CD4-positive, alpha-beta T cell (primary cell): ENCODE measurements at regions not wholly inside any gene's neighbourhood (a gene's known extent, or its start where the extent isn't known, plus 50 kb on each side); places are given as distances from the start of the nearest gene placed in this dataset.

ENCODE experiments used
- ATAC-seq: fragments of 200-7000 bp; cut with Tn5 transposase; one replicate; pipeline ENCODE4 v1.10.0; 2022; ENCODE audit warnings: mild to moderate bottlenecking; ENCODE audit not compliant: poor library complexity
- CTCF ChIA-PET: fragments of 350-600 bp; sonication (Branson Sonifier 250); formaldehyde crosslinking; loops from one replicate; lab custom pipeline; 2021; ENCODE audit warnings: antibody characterized with exemption, inconsistent platforms; lab: Charles Lee
- POLR2A ChIA-PET: fragments of 350-600 bp; sonication (Branson Sonifier 250); formaldehyde crosslinking; loops from one replicate; lab custom pipeline; 2021; ENCODE audit warnings: antibody characterized with exemption, inconsistent platforms; lab: Charles Lee
- DNase-seq, 14 experiments: peaks; one replicate each; pipeline ENCODE4 v3.0.0-alpha.2; 2013 to 2020; ENCODE audit warnings: mixed read lengths in 2 of 14
- H3K27ac ChIP-seq, 2 donors: one replicate each; pipeline versions ENCODE4 v1.5.1 to v1.7.0; 2013; ENCODE audit warnings: low read length in 2 of 2, low read depth in 1 of 2, mild to moderate bottlenecking in 1 of 2
- H3K27me3 ChIP-seq, 2 experiments: 1 replicate in 1 of 2; 2 replicates in 1 of 2; pipeline versions ENCODE4 v1.6.1 to v1.7.0; 2013; ENCODE audit warnings: low read length in 2 of 2, control low read depth in 1 of 2, mild to moderate bottlenecking in 1 of 2, moderate library complexity in 1 of 2; ENCODE audit not compliant: insufficient read depth in 2 of 2, control insufficient read depth in 1 of 2
- H3K36me3 ChIP-seq: one replicate; pipeline ENCODE4 v1.6.1; 2013; ENCODE audit warnings: low read length, control low read depth; ENCODE audit not compliant: insufficient read depth
- H3K4me1 ChIP-seq: one replicate; pipeline ENCODE4 v1.6.1; 2013; ENCODE audit warnings: low read length, control low read depth; ENCODE audit not compliant: insufficient read depth
- H3K4me3 ChIP-seq: one replicate; pipeline ENCODE4 v1.5.1; 2013; ENCODE audit warnings: mild to moderate bottlenecking, low read length, moderate library complexity
- H3K9me3 ChIP-seq, 2 experiments: 1 replicate in 1 of 2; 2 replicates in 1 of 2; pipeline versions ENCODE4 v1.6.1 to v1.7.0; 2013; ENCODE audit warnings: low read length in 2 of 2, mild to moderate bottlenecking in 2 of 2, control low read depth in 1 of 2, moderate library complexity in 1 of 2; ENCODE audit not compliant: control insufficient read depth in 1 of 2, insufficient read depth in 1 of 2
- H3K27ac Mint-ChIP-seq: one replicate; pipeline ENCODE4 v1.8.0; 2020; ENCODE audit warnings: mixed read lengths
- H3K27me3 Mint-ChIP-seq: one replicate; pipeline ENCODE4 v1.8.0; 2021; ENCODE audit warnings: mixed read lengths
- H3K36me3 Mint-ChIP-seq: one replicate; pipeline ENCODE4 v1.8.0; 2021; ENCODE audit warnings: low read depth, mixed read lengths
- H3K4me1 Mint-ChIP-seq: one replicate; pipeline ENCODE4 v1.8.0; 2021; ENCODE audit warnings: low read depth, mixed read lengths
- H3K4me3 Mint-ChIP-seq: one replicate; pipeline ENCODE4 v1.8.0; 2020; ENCODE audit warnings: mild to moderate bottlenecking, mixed read lengths
- H3K9me3 Mint-ChIP-seq: one replicate; pipeline ENCODE4 v1.8.0; 2020; ENCODE audit warnings: mixed read lengths
- CTCF ChIP-seq: fragments of 200-600 bp; IDR thresholded peaks from one replicate; pipeline ENCODE4 v1.8.0; 2022; ENCODE audit warnings: antibody characterized with exemption, mild to moderate bottlenecking
- intact Hi-C, 2 experiments: fragments of 100-400 bp; cut with DNase I in 1 of 2; cut with micrococcal nuclease in 1 of 2; formaldehyde crosslinking; loops; one replicate each; pipeline versions ENCODE4 v1.15.1 to v1.9.0; 2023 to 2025; cut with DNase I, micrococcal nuclease

- ChIA-PET CTCF (no interaction called here), POLR2A (no interaction called here)
Measured at GRCh38 chr3:77780278-77780996, 740.5 kb downstream of the ROBO2 start.

DNA sequence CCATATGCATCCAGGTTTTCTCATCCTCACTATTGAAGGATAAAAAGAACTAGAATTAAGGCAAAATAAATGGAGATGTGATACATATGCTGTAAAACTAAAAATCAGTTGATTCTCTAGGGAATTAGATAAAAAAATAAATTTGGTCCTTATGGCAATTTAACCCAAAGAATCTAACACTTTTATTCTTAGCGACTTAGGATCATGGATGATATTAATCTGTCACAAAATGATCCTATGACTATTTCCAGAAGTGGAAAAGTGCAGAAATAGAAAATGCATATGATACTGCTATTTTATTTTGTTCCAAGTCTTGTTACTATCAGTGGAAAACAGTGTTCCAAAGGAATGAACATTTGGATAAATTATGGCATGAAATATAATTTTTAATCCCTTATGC lies 746.3 kb downstream of the ROBO2 start:
- Histone ChIP-seq H3K4me1 (no peaks in the 10 kb centered on the region), H3K4me3 (no peak overlapping the region), H3K27ac (no peak overlapping the region), H3K27me3 (no peaks in the 10 kb centered on the region), H3K36me3 (no peaks in the 10 kb centered on the region), H3K9me3 (peaks cover 0 to 5% of the 10 kb centered on the region in 2 experiments)
- no peak for ATAC-seq
- no peak for TF ChIP-seq CTCF
- CTCF ChIA-PET, result no interaction called here
- H3K36me3 Mint-ChIP-seq, result no peaks in the 10 kb centered on the region
- H3K27ac Mint-ChIP-seq, result no peak overlapping the region
- no peak overlapping the region for H3K4me3 Mint-ChIP-seq
- POLR2A ChIA-PET, result no interaction called here
- H3K9me3 Mint-ChIP-seq, result peaks cover 11% of the 10 kb centered on the region
- no peaks in the 10 kb centered on the region for H3K4me1 Mint-ChIP-seq
- DNase-seq, result no peak
- no peaks in the 10 kb centered on the region for H3K27me3 Mint-ChIP-seq
- intact Hi-C loops, result no loop called here

More at GRCh38 chr3:77780278-77780996, 740.5 kb downstream of the ROBO2 start:
- TF ChIP-seq CTCF, result no peak
- Mint-ChIP-seq H3K27me3 (no peaks in the 10 kb centered on the region), H3K27ac (no peak overlapping the region), H3K9me3 (peaks cover 11% of the 10 kb centered on the region), H3K36me3 (no peaks in the 10 kb centered on the region), H3K4me1 (no peaks in the 10 kb centered on the region), H3K4me3 (no peak overlapping the region)
- no peak for ATAC-seq
- Histone ChIP-seq H3K9me3 (peaks cover 0 to 5% of the 10 kb centered on the region in 2 experiments), H3K27me3 (no peaks in the 10 kb centered on the region), H3K36me3 (no peaks in the 10 kb centered on the region), H3K4me1 (no peaks in the 10 kb centered on the region), H3K27ac (no peak overlapping the region), H3K4me3 (no peak overlapping the region)
- DNase-seq, result no peak
- intact Hi-C loops, result no loop called here

- POLR2A ChIA-PET, result no interaction called here
- no peak overlapping the region for H3K4me3 ChIP-seq
- ATAC-seq, result no peak
- no peaks in the 10 kb centered on the region for H3K36me3 Mint-ChIP-seq
- H3K27me3 Mint-ChIP-seq, result no peaks in the 10 kb centered on the region
- H3K27ac ChIP-seq, result no peak overlapping the region
- intact Hi-C loops, result no loop called here
- CTCF ChIA-PET, result no interaction called here
- H3K9me3 Mint-ChIP-seq, result peaks cover 9% of the 10 kb centered on the region
- peaks cover 3 to 5% of the 10 kb centered on the region in 2 experiments for H3K9me3 ChIP-seq
- DNase-seq, result no peak
- TF ChIP-seq CTCF, result no peak
- H3K27me3 ChIP-seq, result no peaks in the 10 kb centered on the region
- no peak overlapping the region for H3K4me3 Mint-ChIP-seq
- no peak overlapping the region for H3K27ac Mint-ChIP-seq
- H3K4me1 Mint-ChIP-seq, result no peaks in the 10 kb centered on the region
- H3K36me3 ChIP-seq, result no peaks in the 10 kb centered on the region
- H3K4me1 ChIP-seq, result no peaks in the 10 kb centered on the region
Measured at GRCh38 chr3:77795013-77795412, 755.1 kb downstream of the ROBO2 start.
